Activated naive CD4-positive, alpha-beta T cell treated with anti-CD3 and anti-CD28 coated beads, Interleukin-2, amount 50 U/mL, for 72 hours (primary cell): ENCODE measurements at regions not wholly inside any gene's neighbourhood (a gene's known extent, or its start where the extent isn't known, plus 50 kb on each side); places are given as distances from the start of the nearest gene placed in this dataset.
"Not testable (repeated sequence)": the region's sequence is repeated elsewhere in the genome, so short reads cannot be mapped to it uniquely, and the experiment has no call there.

Experiments used
- ATAC-seq, 2 donors: fragments of 150-1000 bp; cut with Tn5 transposase; 2 replicates each; pipeline ENCODE4 v1.10.0; 2021; ENCODE audit warnings: mild to moderate bottlenecking in 2 of 2, moderate library complexity in 2 of 2
- DNase-seq, 2 donors: peaks; one replicate each; pipeline ENCODE4 v3.0.0; 2021 to 2022; ENCODE audit warnings: low spot score in 2 of 2
- H3K27ac Mint-ChIP-seq, 2 donors: one replicate each; pipeline ENCODE4 v1.8.0; 2022; ENCODE audit warnings: mild to moderate bottlenecking in 2 of 2, mixed read lengths in 2 of 2
- H3K36me3 Mint-ChIP-seq, 2 donors: one replicate each; pipeline ENCODE4 v1.8.0; 2022; ENCODE audit warnings: mixed read lengths in 2 of 2
- H3K9me3 Mint-ChIP-seq, 2 donors: one replicate each; pipeline ENCODE4 v1.8.0; 2022; ENCODE audit warnings: mixed read lengths in 2 of 2

GRCh38 chr6:15888798-15889772 lies 226.3 kb upstream of the DTNBP1 start:
- ATAC-seq, result no peak
- no peak overlapping the region for H3K27ac Mint-ChIP-seq
- no peaks in the 10 kb centered on the region for H3K36me3 Mint-ChIP-seq

GRCh38 chr6:15887491-15888461 lies 224.9 kb upstream of the DTNBP1 start:
- peaks cover 0 to 3% of the 10 kb centered on the region in 2 donors for H3K9me3 Mint-ChIP-seq
- no peak for DNase-seq
- H3K27ac Mint-ChIP-seq, result no peak overlapping the region
- no peaks in the 10 kb centered on the region for H3K36me3 Mint-ChIP-seq
- no peak for ATAC-seq

More at GRCh38 chr6:15888798-15889772, 226.3 kb upstream of the DTNBP1 start:
- H3K9me3 Mint-ChIP-seq, result peaks cover 0 to 3% of the 10 kb centered on the region in 2 donors
- no peak for DNase-seq

GRCh38 chr6:15885624-15886023 lies 222.8 kb upstream of the DTNBP1 start:
- DNase-seq (no peak), ATAC-seq (no peak)
- Mint-ChIP-seq H3K27ac (no peak overlapping the region), H3K36me3 (peaks cover 5 to 6% of the 10 kb centered on the region in 2 donors), H3K9me3 (peaks cover 4 to 5% of the 10 kb centered on the region in 2 donors)

DNA sequence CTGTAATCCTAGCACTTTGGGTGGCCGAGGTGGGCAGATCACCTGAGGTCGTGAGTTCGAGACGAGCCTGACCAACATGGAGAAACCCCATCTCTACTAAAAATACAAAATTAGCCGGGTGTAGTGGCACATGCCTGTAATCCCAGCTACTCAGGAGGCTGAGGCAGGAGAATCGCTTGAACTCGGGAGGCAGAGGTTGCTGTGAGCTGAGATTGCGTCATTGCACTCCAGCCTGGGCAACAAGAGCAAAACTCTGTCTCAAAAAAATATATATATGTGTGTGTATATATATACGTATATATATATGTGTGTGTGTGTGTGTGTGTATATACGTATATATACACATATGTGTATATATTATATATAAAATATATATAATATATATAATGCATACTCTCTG lies 220.8 kb upstream of the DTNBP1 start:
- not testable (repeated sequence) for H3K36me3 Mint-ChIP-seq, H3K9me3 Mint-ChIP-seq, DNase-seq, H3K27ac Mint-ChIP-seq, ATAC-seq

GRCh38 chr6:15882915-15883314 lies 220.1 kb upstream of the DTNBP1 start:
- no peak for ATAC-seq
- DNase-seq, result no peak
- Mint-ChIP-seq H3K27ac (no peak overlapping the region), H3K9me3 (peaks cover 4 to 5% of the 10 kb centered on the region in 2 donors), H3K36me3 (peaks cover 5 to 6% of the 10 kb centered on the region in 2 donors)

- Mint-ChIP-seq H3K27ac (no peak overlapping the region), H3K36me3 (peaks cover 5 to 6% of the 10 kb centered on the region in 2 donors), H3K9me3 (peaks cover 4 to 5% of the 10 kb centered on the region in 2 donors)
- ATAC-seq (no peak), DNase-seq (no peak)
These were observed 219.5 kb upstream of the DTNBP1 start for GRCh38 chr6:15882345-15882744.

- no peak for ATAC-seq
- no peak for DNase-seq
- peak overlapping the region in 1 of 2 donors; percentile 15 for H3K27ac Mint-ChIP-seq
These were observed 218.3 kb upstream of the DTNBP1 start for GRCh38 chr6:15881150-15881549.

GRCh38 chr6:15880262-15880973 lies 217.6 kb upstream of the DTNBP1 start:
- H3K27ac Mint-ChIP-seq, result peak overlapping the region; percentile 34 to 95
- peaks cover 5 to 6% of the 10 kb centered on the region in 2 donors for H3K36me3 Mint-ChIP-seq
- H3K9me3 Mint-ChIP-seq, result peaks cover 4 to 5% of the 10 kb centered on the region in 2 donors
- ATAC-seq (no peak), DNase-seq (no peak)

More at GRCh38 chr6:15881150-15881549, 218.3 kb upstream of the DTNBP1 start:
- peaks cover 4 to 5% of the 10 kb centered on the region in 2 donors for H3K9me3 Mint-ChIP-seq
- peaks cover 5 to 6% of the 10 kb centered on the region in 2 donors for H3K36me3 Mint-ChIP-seq

GRCh38 chr6:15879371-15880261 lies 216.8 kb upstream of the DTNBP1 start:
- Mint-ChIP-seq H3K27ac (peak overlapping the region; percentile 34 to 95), H3K9me3 (peaks cover 4 to 5% of the 10 kb centered on the region in 2 donors), H3K36me3 (peaks cover 5 to 6% of the 10 kb centered on the region in 2 donors)
- peak; percentile 63 to 73 for DNase-seq
- ATAC-seq, result peak; percentile 65 to 71

DNA sequence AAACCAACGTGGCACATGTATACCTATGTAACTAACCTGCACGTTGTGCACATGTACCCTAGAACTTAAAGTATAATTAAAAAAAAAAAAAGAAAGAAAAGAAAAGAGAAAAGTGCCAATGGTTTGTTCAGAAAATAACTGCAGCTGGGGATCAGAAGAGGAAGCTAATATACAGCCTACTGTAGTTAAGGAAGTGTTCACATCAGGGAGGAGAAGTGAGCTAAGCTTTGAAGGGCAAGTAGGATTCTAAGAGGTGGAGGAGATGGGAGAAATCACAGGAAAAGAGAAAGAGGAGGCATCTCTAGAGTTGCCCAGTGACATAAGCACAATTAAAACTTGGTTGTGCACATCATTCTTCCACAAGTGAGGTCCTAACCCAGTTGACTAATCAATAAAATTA lies 214.4 kb upstream of the DTNBP1 start:
- ATAC-seq (no peak), DNase-seq (no peak)
- peaks cover 4 to 5% of the 10 kb centered on the region in 2 donors for H3K9me3 Mint-ChIP-seq

DNA sequence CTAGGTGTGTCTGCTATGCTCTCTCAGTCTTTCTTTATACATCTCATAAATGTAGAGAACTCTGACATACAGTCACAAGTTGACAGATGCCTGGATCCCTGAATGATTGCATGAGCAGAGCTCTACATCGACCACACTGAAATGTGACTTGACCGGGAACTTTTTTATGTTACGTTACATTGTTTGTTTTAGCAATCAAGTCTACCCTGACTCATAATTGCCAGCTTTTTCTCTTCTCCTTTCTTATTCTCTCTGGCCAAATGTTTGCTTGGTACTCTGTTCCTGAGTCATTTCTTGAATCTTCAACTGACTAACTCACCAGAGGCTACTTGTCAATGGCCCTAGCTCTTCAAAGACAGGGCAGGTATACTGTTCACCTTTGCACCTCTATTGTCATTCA lies 213.6 kb upstream of the DTNBP1 start:
- peaks cover 4 to 5% of the 10 kb centered on the region in 2 donors for H3K9me3 Mint-ChIP-seq
- no peak overlapping the region for H3K27ac Mint-ChIP-seq
- DNase-seq (peak in 1 of 2 donors; percentile 13), ATAC-seq (peak; percentile 67 to 76)
- peaks cover 5 to 6% of the 10 kb centered on the region in 2 donors for H3K36me3 Mint-ChIP-seq

More for the DNA sequence above, 214.4 kb upstream of the DTNBP1 start:
- H3K27ac Mint-ChIP-seq, result no peak overlapping the region
- H3K36me3 Mint-ChIP-seq, result peaks cover 5 to 6% of the 10 kb centered on the region in 2 donors

DNA sequence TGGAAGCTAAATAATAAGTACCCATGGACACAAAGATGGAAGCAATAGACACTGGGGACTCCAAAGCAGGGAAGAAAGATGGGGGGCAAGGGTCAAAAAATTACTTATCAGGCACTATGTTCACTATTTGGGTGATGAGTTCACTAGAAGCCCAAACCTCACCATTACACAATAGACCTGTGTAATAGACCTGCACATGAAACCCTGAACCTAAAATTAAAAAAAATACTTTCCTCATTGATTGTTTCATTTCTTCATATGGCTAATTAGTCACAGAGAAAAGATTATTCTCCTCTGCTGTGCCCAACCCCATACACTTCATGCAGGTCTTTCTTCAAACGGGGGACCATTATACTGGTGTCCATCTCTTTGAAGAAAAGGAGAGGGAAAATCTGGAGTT lies 213.0 kb upstream of the DTNBP1 start:
- DNase-seq (no peak), ATAC-seq (no peak)
- Mint-ChIP-seq H3K27ac (no peak overlapping the region), H3K9me3 (peaks cover 0 to 1% of the 10 kb centered on the region in 2 donors), H3K36me3 (peaks cover under 1% of the 10 kb centered on the region in 2 donors)

DNA sequence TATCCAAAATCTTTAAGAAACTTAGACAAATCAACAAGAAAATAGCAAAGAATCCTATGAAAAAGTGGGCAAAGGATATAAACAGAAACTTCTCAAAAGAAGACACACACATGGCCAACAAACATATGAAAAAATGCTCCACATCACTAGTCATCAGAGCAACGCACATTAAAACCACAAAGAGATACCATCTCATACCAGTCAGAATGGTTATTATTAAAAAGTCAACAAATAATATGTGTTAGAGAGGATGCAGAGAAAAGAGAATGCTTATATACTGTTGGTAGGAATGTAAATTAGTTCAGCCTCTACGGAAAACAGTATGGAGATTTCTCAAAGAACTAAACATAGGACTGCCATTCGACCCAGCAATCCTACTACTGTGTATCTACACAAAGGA lies 212.0 kb upstream of the DTNBP1 start:
- H3K27ac Mint-ChIP-seq, result no peak overlapping the region
- H3K36me3 Mint-ChIP-seq, result no peaks in the 10 kb centered on the region
- ATAC-seq, result no peak
- DNase-seq, result no peak
- H3K9me3 Mint-ChIP-seq, result no peaks in the 10 kb centered on the region

DNA sequence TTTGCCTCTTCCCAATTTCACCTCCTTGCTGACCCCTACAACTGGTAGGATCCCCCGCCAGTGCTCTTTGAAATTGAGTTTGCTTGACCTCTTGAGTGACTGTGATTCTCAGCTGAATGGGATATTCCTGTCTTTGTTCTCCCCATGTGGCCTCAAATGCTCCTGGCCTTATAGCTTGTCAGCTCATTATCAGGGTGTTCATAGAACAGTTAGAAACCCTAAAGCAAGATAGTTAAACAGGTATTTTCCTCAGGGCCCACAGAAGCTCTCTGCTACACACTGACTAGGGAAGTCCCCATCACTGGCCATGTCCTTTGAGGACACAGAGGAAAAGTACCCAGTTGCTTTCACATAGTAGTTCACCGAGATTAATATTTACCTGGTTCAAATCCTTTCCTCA lies 211.5 kb upstream of the DTNBP1 start:
- no peak for DNase-seq
- Mint-ChIP-seq H3K27ac (no peak overlapping the region), H3K36me3 (no peaks in the 10 kb centered on the region), H3K9me3 (no peaks in the 10 kb centered on the region)
- no peak for ATAC-seq
